ENCODE measurements at regions not wholly inside any gene's neighbourhood (a gene's known extent, or its start where the extent isn't known, plus 50 kb on each side); places are given as distances from the start of the nearest gene placed in this dataset.

DNA sequence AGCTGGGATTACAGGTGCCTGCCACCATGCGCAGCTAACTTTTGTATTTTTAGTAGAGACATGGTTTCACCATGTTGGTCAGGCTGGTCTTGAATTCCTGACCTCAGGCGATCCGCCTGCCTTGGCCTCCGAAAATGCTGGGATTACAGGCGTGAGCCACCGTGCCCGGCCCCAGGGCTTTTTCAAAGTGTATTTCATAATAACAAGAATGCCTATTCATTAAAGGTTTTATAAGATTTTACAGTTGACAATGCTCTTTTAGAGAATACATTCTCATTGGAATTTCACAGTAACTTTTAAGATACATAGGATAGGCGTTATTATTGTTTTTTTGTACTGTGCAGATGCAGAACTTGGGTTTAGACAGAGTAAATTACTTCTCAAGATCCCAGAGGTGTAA lies 52.6 kb upstream of the PTPRK start:
- no peaks in the 10 kb centered on the region for H3K9me3 Mint-ChIP-seq
- peaks cover 5% of the 10 kb centered on the region for H3K4me1 Mint-ChIP-seq (ENCODE audit: low read depth)
- no peaks in the 10 kb centered on the region for H3K36me3 Mint-ChIP-seq (ENCODE audit: insufficient read depth)
- no peak for DNase-seq
- H3K4me3 Mint-ChIP-seq = no peak overlapping the region
- H3K27me3 Mint-ChIP-seq (ENCODE audit: low read depth) = no peaks in the 10 kb centered on the region
- no peak for ATAC-seq

DNA sequence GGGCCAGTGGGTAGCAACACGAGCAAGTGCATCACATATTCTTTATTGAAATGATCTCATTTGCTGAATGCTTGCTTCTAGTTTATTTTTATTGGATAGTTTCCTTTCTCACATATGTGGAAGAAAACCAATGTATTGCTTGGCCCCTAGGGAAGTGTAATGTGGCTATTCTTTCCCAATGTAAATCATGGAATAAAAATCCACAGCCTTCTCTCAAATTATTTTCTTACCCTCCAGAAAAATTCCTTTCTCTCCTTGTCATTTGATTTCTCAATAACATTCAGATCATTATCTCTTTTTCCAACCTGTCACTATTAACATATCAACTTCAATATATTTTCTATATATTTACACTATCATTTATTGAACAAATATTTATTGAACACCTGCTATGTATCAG lies 51.9 kb upstream of the PTPRK start:
- ATAC-seq (no peak), DNase-seq (no peak)
- Mint-ChIP-seq H3K27me3 (ENCODE audit: low read depth) (no peaks in the 10 kb centered on the region), H3K4me3 (no peak overlapping the region), H3K4me1 (ENCODE audit: low read depth) (peaks cover 5% of the 10 kb centered on the region), H3K36me3 (ENCODE audit: insufficient read depth) (no peaks in the 10 kb centered on the region), H3K9me3 (no peaks in the 10 kb centered on the region)

DNA sequence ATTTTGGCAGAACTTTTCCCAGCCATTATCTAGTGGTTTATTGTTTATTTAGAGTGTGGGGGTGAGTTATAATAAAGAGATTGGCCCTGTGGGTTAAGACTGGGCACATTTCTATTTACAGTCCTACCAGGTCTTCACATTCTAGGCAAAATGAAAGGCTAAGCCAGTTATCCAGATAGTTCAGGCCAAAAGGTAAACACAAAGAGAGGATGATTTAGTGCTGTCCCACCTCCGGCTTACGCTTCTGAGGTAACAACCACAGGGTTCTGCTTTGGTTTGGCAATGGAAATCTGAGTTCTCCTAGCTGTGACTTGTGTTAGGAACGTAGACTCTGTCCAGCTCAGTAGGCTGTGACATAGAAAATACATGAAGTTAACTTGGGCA lies 50.3 kb upstream of the PTPRK start:
- no peaks in the 10 kb centered on the region for H3K36me3 Mint-ChIP-seq (ENCODE audit: insufficient read depth)
- no peaks in the 10 kb centered on the region for H3K27me3 Mint-ChIP-seq (ENCODE audit: low read depth)
- H3K9me3 Mint-ChIP-seq = no peaks in the 10 kb centered on the region
- DNase-seq = no peak
- no peaks in the 10 kb centered on the region for H3K4me1 Mint-ChIP-seq (ENCODE audit: low read depth)
- ATAC-seq = no peak
- no peak overlapping the region for H3K4me3 Mint-ChIP-seq

DNA sequence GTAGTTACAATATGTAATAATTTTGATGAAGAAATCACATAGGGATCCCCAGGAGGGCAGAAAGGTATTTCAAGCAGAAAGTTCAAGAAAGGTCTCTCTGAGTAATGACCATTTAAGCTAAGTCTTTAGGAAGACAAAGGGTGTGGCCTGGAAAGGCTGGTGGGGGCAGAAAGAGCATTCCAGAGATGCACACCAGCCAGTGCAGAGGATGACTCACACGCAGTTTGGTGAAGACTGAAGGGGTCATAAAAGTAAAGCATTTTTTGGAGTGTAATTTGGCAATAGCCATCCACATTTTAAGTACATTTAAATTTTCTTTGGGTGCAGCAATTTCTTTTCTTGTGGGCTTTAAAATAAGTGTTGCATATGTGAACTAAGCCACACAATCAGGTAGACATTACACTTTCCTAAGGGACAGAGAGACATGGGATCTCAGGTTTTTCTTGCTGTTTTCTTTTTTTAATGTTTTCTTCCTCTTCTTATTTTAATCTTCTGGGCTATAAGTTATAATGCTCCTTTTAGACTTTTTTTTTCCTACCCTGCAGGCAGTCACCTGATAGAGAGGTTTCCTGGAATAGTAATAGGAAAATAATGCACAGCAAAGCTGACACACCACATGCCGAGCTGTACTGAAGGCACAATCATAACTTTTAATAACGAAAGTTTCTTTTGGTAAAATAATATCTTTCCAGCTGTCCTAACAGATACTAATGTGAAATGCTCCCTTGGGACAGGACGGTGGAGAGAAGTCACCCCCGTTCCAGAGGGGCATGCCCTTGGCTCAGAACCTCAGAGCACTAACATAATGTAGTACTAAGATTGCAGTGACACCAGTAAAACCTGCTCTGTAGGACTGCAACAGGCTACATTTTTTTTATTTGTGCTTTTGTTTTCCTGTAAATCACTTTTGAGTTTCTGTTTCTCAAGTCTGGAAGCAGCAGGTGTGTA lies 49.6 kb upstream of the PTPRK start:
- DNase-seq (no peak), ATAC-seq (no peak)
- H3K4me3 Mint-ChIP-seq = no peak overlapping the region
- H3K4me1 Mint-ChIP-seq (ENCODE audit: low read depth) = no peaks in the 10 kb centered on the region
- no peaks in the 10 kb centered on the region for H3K27me3 Mint-ChIP-seq (ENCODE audit: low read depth)
- no peaks in the 10 kb centered on the region for H3K36me3 Mint-ChIP-seq (ENCODE audit: insufficient read depth)
- H3K9me3 Mint-ChIP-seq = no peaks in the 10 kb centered on the region

Measured in activated T-cell treated with anti-CD3 and anti-CD28 coated beads, Interleukin-2, amount 50 U/mL, for 4 hours (primary cell).